HG02610 (cell line): ENCODE measurements at regions not wholly inside any gene's neighbourhood (a gene's known extent, or its start where the extent isn't known, plus 50 kb on each side); places are given as distances from the start of the nearest gene placed in this dataset.
"Not testable (repeated sequence)": the region's sequence is repeated elsewhere in the genome, so short reads cannot be mapped to it uniquely, and the experiment has no call there.

Source experiments
- ATAC-seq: cut with Tn5 transposase; IDR thresholded peaks from one replicate; pipeline ENCODE4 v1.9.1; 2021; ENCODE audit warnings: mild to moderate bottlenecking, moderate library complexity; ENCODE audit not compliant: unreplicated experiment

GRCh38 chr4:134650461-134650860, 448.9 kb upstream of the PABPC4L start:
- ATAC-seq, result no peak

- ATAC-seq, result no peak
Observed at GRCh38 chr4:134645778-134646177, 444.2 kb upstream of the PABPC4L start.

GRCh38 chr4:134636338-134637051, 434.9 kb upstream of the PABPC4L start:
- no peak for ATAC-seq

GRCh38 chr4:134634301-134634700, 432.7 kb upstream of the PABPC4L start:
- no peak for ATAC-seq

- ATAC-seq, result no peak
Observed at GRCh38 chr4:134632056-134632455, 430.5 kb upstream of the PABPC4L start.

- ATAC-seq, result no peak
Observed at GRCh38 chr4:134628066-134628465, 426.5 kb upstream of the PABPC4L start.

- no peak for ATAC-seq
Observed at GRCh38 chr4:134627366-134627765, 425.8 kb upstream of the PABPC4L start.

GRCh38 chr4:134624365-134624764, 422.8 kb upstream of the PABPC4L start:
- ATAC-seq, result no peak

GRCh38 chr4:134622626-134623575, 421.3 kb upstream of the PABPC4L start:
- ATAC-seq, result not testable (repeated sequence)

GRCh38 chr4:134622199-134622598, 420.6 kb upstream of the PABPC4L start:
- ATAC-seq, result no peak

GRCh38 chr4:134621715-134622114, 420.1 kb upstream of the PABPC4L start:
- not testable (repeated sequence) for ATAC-seq

GRCh38 chr4:134610956-134611355, 409.4 kb upstream of the PABPC4L start:
- no peak for ATAC-seq

- no peak for ATAC-seq
Observed at GRCh38 chr4:134610172-134610571, 408.6 kb upstream of the PABPC4L start.

- no peak for ATAC-seq
Observed at GRCh38 chr4:134601706-134602105, 400.1 kb upstream of the PABPC4L start.

GRCh38 chr4:134591326-134591725, 389.7 kb upstream of the PABPC4L start:
- no peak for ATAC-seq

- no peak for ATAC-seq
Observed at GRCh38 chr4:134585972-134586371, 384.4 kb upstream of the PABPC4L start.

- no peak for ATAC-seq
Observed at GRCh38 chr4:134567461-134567860, 365.9 kb upstream of the PABPC4L start.

- ATAC-seq, result no peak
Observed at GRCh38 chr4:134560728-134561127, 359.1 kb upstream of the PABPC4L start.

GRCh38 chr4:134552063-134552462, 350.5 kb upstream of the PABPC4L start:
- ATAC-seq, result no peak

- no peak for ATAC-seq
Observed at GRCh38 chr4:134551348-134551747, 349.8 kb upstream of the PABPC4L start.

GRCh38 chr4:134548052-134548628, 346.6 kb upstream of the PABPC4L start:
- ATAC-seq, result no peak

- no peak for ATAC-seq
Observed at GRCh38 chr4:134546279-134546678, 344.7 kb upstream of the PABPC4L start.
